Breast epithelium (tissue), 4 donors: ENCODE measurements at regions not wholly inside any gene's neighbourhood (a gene's known extent, or its start where the extent isn't known, plus 50 kb on each side); places are given as distances from the start of the nearest gene placed in this dataset.

Experiments used
- DNase-seq, 2 donors: peaks; one replicate each; pipeline ENCODE4 v3.0.0-alpha.2; 2019; ENCODE audit warnings: low spot score in 2 of 2
- H3K27ac ChIP-seq, 2 donors: fragments of 200-600 bp; sonication (generic) in 1 of 2; one replicate each; pipeline ENCODE4 v1.5.1; 2016 to 2019; ENCODE audit warnings: mild to moderate bottlenecking in 1 of 2
- H3K27me3 ChIP-seq, 2 donors: fragments of 200-600 bp; sonication (generic) in 1 of 2; one replicate each; pipeline versions ENCODE4 v1.5.1 to v1.6.0; 2017 to 2019; ENCODE audit warnings: control low read depth in 1 of 2, mild to moderate bottlenecking in 1 of 2
- H3K36me3 ChIP-seq: fragments of 200-600 bp; one replicate; pipeline ENCODE4 v1.5.1; 2019
- H3K4me1 ChIP-seq, 2 donors: fragments of 200-600 bp; sonication (generic); one replicate each; pipeline ENCODE4 v1.5.1; 2016 to 2019; ENCODE audit warnings: control low read depth in 1 of 2
- H3K4me3 ChIP-seq, 3 donors: fragments of 200-600 bp; sonication (generic); 1 replicate in 2 of 3; 2 replicates in 1 of 3; pipeline ENCODE4 v1.5.1; 2016 to 2019; ENCODE audit warnings: mild to moderate bottlenecking in 3 of 3, moderate library complexity in 2 of 3
- H3K9me3 ChIP-seq, 2 donors: fragments of 200-600 bp; sonication (generic) in 1 of 2; one replicate each; pipeline ENCODE4 v1.5.1; 2016 to 2019; ENCODE audit warnings: control low read depth in 1 of 2
- POLR2A ChIP-seq: fragments of 450-650 bp; IDR thresholded peaks from one replicate; pipeline ENCODE4 v1.6.1; 2016; ENCODE audit warnings: antibody characterized with exemption, mild to moderate bottlenecking, moderate library complexity
- POLR2AphosphoS5 ChIP-seq, 3 donors: sonication (generic); formaldehyde crosslinking; IDR thresholded peaks; one replicate each; pipeline ENCODE4 v1.6.1; 2017; ENCODE audit warnings: antibody characterized with exemption in 3 of 3
- intact Hi-C: fragments of 100-400 bp; cut with DNase I; formaldehyde crosslinking; loops from one replicate; pipeline ENCODE4 v1.15.1; 2023; ENCODE audit warnings: low total_unique reads
- TF ChIP-seq, protein P1 (sequence below), 3 donors: fragments of 450-650 bp; IDR thresholded peaks; one replicate each; pipeline ENCODE4 v1.5.1; 2016 to 2017; ENCODE audit warnings: antibody characterized with exemption in 3 of 3, mild to moderate bottlenecking in 3 of 3, moderate library complexity in 3 of 3

DNA sequence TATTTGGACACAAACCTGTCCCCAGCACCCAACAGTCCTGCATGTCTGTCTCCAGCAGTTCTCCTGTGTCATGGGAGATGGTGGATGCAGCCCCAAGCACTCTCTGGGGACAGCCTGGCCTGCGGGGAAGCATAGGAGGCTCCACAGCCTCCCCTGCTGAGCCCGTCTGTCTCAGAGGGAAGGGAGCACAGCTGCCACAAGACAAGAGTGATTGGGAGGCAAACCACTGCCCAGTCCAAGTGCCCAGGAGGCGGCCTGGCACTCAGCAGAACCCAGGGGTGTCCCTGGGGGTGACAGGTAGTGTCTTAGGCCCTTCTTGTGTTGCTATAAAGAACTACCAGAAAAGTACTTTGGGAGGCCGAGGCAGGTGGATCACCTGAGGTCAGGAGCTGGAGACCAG, 211.2 kb upstream of the MYT1L start:
- intact Hi-C loops: loop anchor here (5.0 kb wide), 1 partner anchor 730 kb away; no protein-coding TSS in a partner anchor
- Histone ChIP-seq H3K36me3 (no peaks in the 10 kb centered on the region), H3K27ac (no peak overlapping the region), H3K4me1 (no peaks in the 10 kb centered on the region), H3K27me3 (peaks cover 0 to 7% of the 10 kb centered on the region in 2 donors), H3K4me3 (no peak overlapping the region), H3K9me3 (no peaks in the 10 kb centered on the region)
- no peak for DNase-seq
- no peak for TF ChIP-seq POLR2A
- TF ChIP-seq, protein P1, sequence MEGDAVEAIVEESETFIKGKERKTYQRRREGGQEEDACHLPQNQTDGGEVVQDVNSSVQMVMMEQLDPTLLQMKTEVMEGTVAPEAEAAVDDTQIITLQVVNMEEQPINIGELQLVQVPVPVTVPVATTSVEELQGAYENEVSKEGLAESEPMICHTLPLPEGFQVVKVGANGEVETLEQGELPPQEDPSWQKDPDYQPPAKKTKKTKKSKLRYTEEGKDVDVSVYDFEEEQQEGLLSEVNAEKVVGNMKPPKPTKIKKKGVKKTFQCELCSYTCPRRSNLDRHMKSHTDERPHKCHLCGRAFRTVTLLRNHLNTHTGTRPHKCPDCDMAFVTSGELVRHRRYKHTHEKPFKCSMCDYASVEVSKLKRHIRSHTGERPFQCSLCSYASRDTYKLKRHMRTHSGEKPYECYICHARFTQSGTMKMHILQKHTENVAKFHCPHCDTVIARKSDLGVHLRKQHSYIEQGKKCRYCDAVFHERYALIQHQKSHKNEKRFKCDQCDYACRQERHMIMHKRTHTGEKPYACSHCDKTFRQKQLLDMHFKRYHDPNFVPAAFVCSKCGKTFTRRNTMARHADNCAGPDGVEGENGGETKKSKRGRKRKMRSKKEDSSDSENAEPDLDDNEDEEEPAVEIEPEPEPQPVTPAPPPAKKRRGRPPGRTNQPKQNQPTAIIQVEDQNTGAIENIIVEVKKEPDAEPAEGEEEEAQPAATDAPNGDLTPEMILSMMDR (IDR thresholded peaks at IDR 0.05): no peak
- TF ChIP-seq POLR2AphosphoS5 (IDR thresholded peaks at IDR 0.05): no peak

DNA sequence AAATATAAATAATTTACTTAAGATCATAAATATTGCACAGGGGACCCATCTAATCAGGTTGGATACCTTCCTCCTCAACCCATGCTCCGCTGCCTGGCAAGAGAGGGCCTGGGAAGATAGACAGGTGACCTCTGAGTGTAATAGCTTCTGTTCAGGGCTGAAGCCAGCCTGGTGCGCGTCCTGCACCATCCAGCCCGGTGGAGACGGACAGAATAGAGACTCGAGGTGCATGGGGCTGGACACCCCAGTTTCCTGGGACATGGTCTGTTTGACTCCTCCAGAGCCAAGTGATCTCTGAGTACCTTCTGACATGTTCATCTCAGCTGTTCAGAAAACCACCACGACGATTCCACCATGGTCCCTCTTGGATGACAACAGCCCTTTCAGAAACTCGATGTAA, 209.3 kb upstream of the MYT1L start:
- intact Hi-C loops: loop anchor here (5.0 kb wide), 1 partner anchor 732 kb away; no protein-coding TSS in a partner anchor
- no peak overlapping the region for H3K4me3 ChIP-seq
- no peaks in the 10 kb centered on the region for H3K36me3 ChIP-seq
- H3K4me1 ChIP-seq: no peaks in the 10 kb centered on the region
- no peak for DNase-seq
- H3K27ac ChIP-seq: no peak overlapping the region
- TF ChIP-seq, protein P1 (IDR thresholded peaks at IDR 0.05): no peak
- no peak for TF ChIP-seq POLR2A
- no peak for TF ChIP-seq POLR2AphosphoS5 (IDR thresholded peaks at IDR 0.05)
- H3K27me3 ChIP-seq: peaks cover 0 to 13% of the 10 kb centered on the region in 2 donors
- H3K9me3 ChIP-seq: no peaks in the 10 kb centered on the region

DNA sequence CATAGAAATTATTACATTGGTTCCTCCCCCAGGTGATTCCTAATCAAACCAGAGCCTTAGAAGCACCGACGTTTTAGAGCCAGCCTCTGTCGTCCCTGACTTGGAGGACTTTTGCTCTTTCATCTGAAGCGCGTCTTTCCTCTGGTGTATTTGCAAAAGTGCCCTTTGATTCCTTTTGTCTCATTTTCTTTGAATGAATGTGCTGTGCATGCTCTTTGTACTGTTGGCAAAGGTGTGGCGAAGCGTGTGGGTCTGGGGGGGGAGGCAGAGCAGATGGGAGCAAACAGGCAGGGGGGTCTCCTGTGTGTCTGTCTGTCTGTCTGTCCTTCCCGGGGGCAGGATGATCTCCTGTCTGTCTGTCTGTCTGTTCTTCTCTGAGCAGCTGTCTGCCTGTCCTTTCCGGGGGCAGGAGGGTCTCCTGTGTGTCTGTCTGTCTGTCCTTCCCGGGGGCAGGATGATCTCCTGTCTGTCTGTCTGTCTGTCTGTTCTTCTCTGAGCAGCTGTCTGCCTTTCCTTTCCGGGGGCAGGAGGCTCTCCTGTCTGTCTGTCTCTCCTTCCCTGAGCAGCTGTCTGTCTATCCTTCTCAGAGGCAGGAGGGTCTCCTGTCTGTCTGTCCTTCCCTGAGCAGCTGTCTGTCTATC, 205.5 kb upstream of the MYT1L start:
- H3K4me3 ChIP-seq: no peak overlapping the region
- TF ChIP-seq POLR2A (no peak), POLR2AphosphoS5 (IDR thresholded peaks at IDR 0.05) (no peak)
- TF ChIP-seq, protein P1 (IDR thresholded peaks at IDR 0.05): no peak
- intact Hi-C loops: loop anchor here (10.0 kb wide), 1 partner anchor 1612 kb away; no protein-coding TSS in a partner anchor
- peaks cover 0 to 19% of the 10 kb centered on the region in 2 donors for H3K27me3 ChIP-seq
- H3K9me3 ChIP-seq: no peaks in the 10 kb centered on the region
- no peaks in the 10 kb centered on the region for H3K36me3 ChIP-seq
- H3K27ac ChIP-seq: no peak overlapping the region
- H3K4me1 ChIP-seq: no peaks in the 10 kb centered on the region
- no peak for DNase-seq

DNA sequence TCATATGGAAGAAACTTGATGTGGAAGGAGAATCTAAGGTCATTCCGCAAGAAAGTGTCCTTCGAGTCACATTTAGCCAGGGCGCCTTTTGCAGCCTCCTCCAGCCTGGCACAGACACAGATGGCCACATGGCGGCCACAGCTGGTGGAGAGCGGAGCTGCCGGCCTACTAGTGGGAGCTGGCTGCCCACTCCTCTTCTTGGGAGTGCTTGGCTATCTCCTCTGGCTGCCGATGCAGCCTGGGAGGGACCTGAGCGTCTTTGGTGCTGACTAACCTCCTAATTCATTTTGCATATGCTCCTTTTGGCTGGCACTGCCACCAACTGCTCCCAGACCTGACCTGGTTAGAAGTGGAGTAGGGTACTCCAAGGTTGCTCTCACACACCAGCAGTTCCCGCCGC, 199.3 kb upstream of the MYT1L start:
- Histone ChIP-seq H3K36me3 (no peaks in the 10 kb centered on the region), H3K27me3 (peaks cover 0 to 6% of the 10 kb centered on the region in 2 donors), H3K4me3 (no peak overlapping the region), H3K27ac (no peak overlapping the region), H3K9me3 (no peaks in the 10 kb centered on the region), H3K4me1 (no peaks in the 10 kb centered on the region)
- TF ChIP-seq, protein P1 (IDR thresholded peaks at IDR 0.05): no peak
- TF ChIP-seq POLR2A (no peak), POLR2AphosphoS5 (IDR thresholded peaks at IDR 0.05) (no peak)
- DNase-seq: no peak
- intact Hi-C loops: loop anchor here (10.0 kb wide), 1 partner anchor 1606 kb away; no protein-coding TSS in a partner anchor

DNA sequence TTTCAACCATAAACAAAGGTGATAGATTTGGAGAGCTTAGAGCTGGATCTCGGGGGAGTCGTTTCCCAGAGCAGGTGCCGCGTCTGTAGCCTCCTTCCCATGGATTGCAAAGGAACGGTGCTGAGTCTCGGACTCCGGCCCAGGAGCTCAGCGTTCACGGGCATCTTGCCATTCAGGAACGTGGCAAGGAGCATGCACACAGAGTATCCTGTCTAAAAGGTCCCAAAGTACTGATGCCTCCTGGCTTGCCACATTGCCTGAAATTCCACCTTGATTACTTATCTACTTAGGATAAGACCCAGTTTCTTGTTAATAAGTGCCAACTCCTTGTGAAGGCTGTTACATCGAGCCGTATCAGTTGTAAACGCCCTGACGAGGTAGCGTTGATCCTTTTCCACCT, 197.8 kb upstream of the MYT1L start:
- no peak for DNase-seq
- Histone ChIP-seq H3K27ac (no peak overlapping the region), H3K4me3 (no peak overlapping the region), H3K9me3 (no peaks in the 10 kb centered on the region), H3K27me3 (no peaks in the 10 kb centered on the region), H3K4me1 (no peaks in the 10 kb centered on the region), H3K36me3 (no peaks in the 10 kb centered on the region)
- intact Hi-C loops: no loop called here
- no peak for TF ChIP-seq POLR2AphosphoS5 (IDR thresholded peaks at IDR 0.05)
- TF ChIP-seq, protein P1 (IDR thresholded peaks at IDR 0.05): no peak
- no peak for TF ChIP-seq POLR2A
